ENCODE measurements at regions not wholly inside any gene's neighbourhood (a gene's known extent, or its start where the extent isn't known, plus 50 kb on each side); places are given as distances from the start of the nearest gene placed in this dataset.

- no peak for DNase-seq
Measured at GRCh38 chr15:94177112-94177511, 54.2 kb upstream of the MCTP2 start.

GRCh38 chr15:94175420-94175819, 55.9 kb upstream of the MCTP2 start:
- DNase-seq: no peak

- no peak for DNase-seq
Measured at GRCh38 chr15:94174399-94174802, 57.0 kb upstream of the MCTP2 start.

- no peak for DNase-seq
Measured at GRCh38 chr15:94168250-94168649, 63.1 kb upstream of the MCTP2 start.

- no peak for DNase-seq
Measured at GRCh38 chr15:94164971-94165370, 66.4 kb upstream of the MCTP2 start.

GRCh38 chr15:94164202-94164807, 67.1 kb upstream of the MCTP2 start:
- DNase-seq: peak; percentile 51

- DNase-seq: peak; percentile 87
Measured at GRCh38 chr15:94162939-94163338, 68.4 kb upstream of the MCTP2 start.

GRCh38 chr15:94154255-94154654, 77.1 kb upstream of the MCTP2 start:
- DNase-seq: no peak

GRCh38 chr15:94145046-94145445, 86.3 kb upstream of the MCTP2 start:
- DNase-seq: no peak

GRCh38 chr15:94141802-94142201, 89.6 kb upstream of the MCTP2 start:
- no peak for DNase-seq

GRCh38 chr15:94135486-94136147, 95.7 kb upstream of the MCTP2 start:
- DNase-seq: no peak

GRCh38 chr15:94131875-94132274, 99.5 kb upstream of the MCTP2 start:
- no peak for DNase-seq

GRCh38 chr15:94130504-94130903, 100.9 kb upstream of the MCTP2 start:
- no peak for DNase-seq

GRCh38 chr15:94127006-94127405, 104.4 kb upstream of the MCTP2 start:
- no peak for DNase-seq

- no peak for DNase-seq
Measured at GRCh38 chr15:94125698-94126097, 105.7 kb upstream of the MCTP2 start.

- no peak for DNase-seq
Measured at GRCh38 chr15:94125156-94125555, 106.2 kb upstream of the MCTP2 start.

GRCh38 chr15:94122516-94122915, 108.8 kb upstream of the MCTP2 start:
- no peak for DNase-seq

- peak; percentile 86 for DNase-seq
Measured at GRCh38 chr15:94119923-94120775, 111.2 kb upstream of the MCTP2 start.

- DNase-seq: no peak
Measured at GRCh38 chr15:94119298-94119811, 112.0 kb upstream of the MCTP2 start.

GRCh38 chr15:94110476-94111130, 120.8 kb upstream of the MCTP2 start:
- DNase-seq: no peak

- DNase-seq: no peak
Measured at GRCh38 chr15:94107652-94108051, 123.7 kb upstream of the MCTP2 start.

GRCh38 chr15:94105760-94106159, 125.6 kb upstream of the MCTP2 start:
- peak; percentile 36 for DNase-seq

- DNase-seq: no peak
Measured at GRCh38 chr15:94100863-94101262, 130.5 kb upstream of the MCTP2 start.

Data from NCI-H2227 treated with DMSO at 0.1 percent for 48 hours (cell line).